SU-DHL-6 (cell line): ENCODE measurements at regions not wholly inside any gene's neighbourhood (a gene's known extent, or its start where the extent isn't known, plus 50 kb on each side); places are given as distances from the start of the nearest gene placed in this dataset.

ENCODE experiments used
- H2AFZ ChIP-seq: fragments of 200-600 bp; sonication (generic); 2 replicates; pipeline ENCODE4 v1.6.1; 2014; ENCODE audit warnings: low read depth, mild to moderate bottlenecking, moderate library complexity, mixed read lengths, antibody characterized with exemption, low read length; ENCODE audit not compliant: severe bottlenecking
- H3F3A ChIP-seq: fragments of 200-600 bp; shearing (Covaris generic); 2 replicates; pipeline ENCODE4 v1.6.0; 2016; ENCODE audit warnings: antibody characterized with exemption, mild to moderate bottlenecking; ENCODE audit not compliant: insufficient read depth
- H3K27ac ChIP-seq: fragments of 200-600 bp; sonication (generic); 2 replicates; pipeline ENCODE4 v1.5.1; 2016; ENCODE audit warnings: low read depth, mild to moderate bottlenecking, low read length, moderate library complexity, mixed read lengths
- H3K27me3 ChIP-seq: fragments of 200-600 bp; sonication (generic), shearing (Covaris generic); 2 replicates; pipeline ENCODE4 v1.6.0; 2014; ENCODE audit warnings: mild to moderate bottlenecking, low read length
- H3K36me3 ChIP-seq: fragments of 200-600 bp; sonication (generic); 2 replicates; pipeline ENCODE4 v1.6.1; 2014; ENCODE audit warnings: mild to moderate bottlenecking, low read length, mixed read lengths
- H3K4me2 ChIP-seq: fragments of 300-600, 200-600 bp; shearing (Covaris generic), sonication (generic); 2 replicates; pipeline ENCODE4 v1.6.0; 2014; ENCODE audit warnings: low read length, low read depth, mild to moderate bottlenecking; ENCODE audit not compliant: poor library complexity, severe bottlenecking
- H3K4me3 ChIP-seq: fragments of 200-600 bp; sonication (generic); 2 replicates; pipeline ENCODE4 v1.5.1; 2014; ENCODE audit warnings: antibody characterized with exemption, low read length, mild to moderate bottlenecking, mixed read lengths; ENCODE audit not compliant: insufficient read depth, poor library complexity, severe bottlenecking
- H3K79me2 ChIP-seq: fragments of 200-600 bp; sonication (generic); 2 replicates; pipeline ENCODE4 v1.6.1; 2014; ENCODE audit warnings: mild to moderate bottlenecking, low read length, moderate library complexity; ENCODE audit not compliant: insufficient read depth
- H3K9ac ChIP-seq: fragments of 200-600 bp; sonication (generic); 2 replicates; pipeline ENCODE4 v1.7.0; 2014; ENCODE audit warnings: mild to moderate bottlenecking, low read length
- H3K9me2 ChIP-seq: fragments of 200-600 bp; sonication (generic); replicated peaks from 2 replicates; pipeline ENCODE4 v1.6.1; 2014; ENCODE audit warnings: low read length; ENCODE audit not compliant: insufficient read depth
- H3K9me3 ChIP-seq: fragments of 200-600 bp; sonication (generic); 2 replicates; pipeline ENCODE4 v1.6.1; 2014; ENCODE audit warnings: low read length, mixed read lengths; ENCODE audit not compliant: insufficient read depth
- H4K20me1 ChIP-seq: fragments of 200-600 bp; sonication (generic); 2 replicates; pipeline ENCODE4 v1.6.1; 2014; ENCODE audit warnings: low read depth, mild to moderate bottlenecking, antibody characterized with exemption, low read length, moderate library complexity, mixed read lengths
- EZH2phosphoT487 ChIP-seq: fragments of 200-600 bp; sonication (generic), shearing (Covaris generic); conservative IDR thresholded peaks from 2 replicates; pipeline ENCODE4 v1.6.1; 2018; ENCODE audit warnings: mild to moderate bottlenecking, antibody characterized with exemption, low read length, moderate library complexity, mixed read lengths
- TF ChIP-seq, protein P1 (sequence below): fragments of 200-600 bp; sonication (generic); IDR thresholded peaks from one replicate; pipeline ENCODE4 v1.5.1; 2017; ENCODE audit warnings: antibody characterized with exemption, mild to moderate bottlenecking, low read length, moderate library complexity; ENCODE audit not compliant: insufficient read depth, poor library complexity, severe bottlenecking

DNA sequence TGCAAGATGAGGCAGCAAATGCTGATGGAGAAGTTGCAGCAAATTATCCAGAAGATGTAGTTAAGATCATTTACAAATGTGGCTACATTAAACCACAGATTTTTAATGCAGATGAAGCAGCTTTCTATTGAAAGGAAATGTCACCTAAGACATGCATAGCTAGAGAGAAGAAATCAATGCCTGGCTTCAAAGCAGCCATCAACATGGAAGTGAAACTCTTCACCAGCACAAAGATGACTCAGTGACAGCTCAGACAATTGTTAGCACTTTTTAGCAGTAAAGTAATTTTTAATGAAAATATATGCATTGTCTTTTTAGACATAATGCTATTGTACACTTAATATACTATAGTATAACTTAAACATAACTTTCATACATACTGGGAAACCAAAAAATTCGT, 71.4 kb downstream of the FANCF start:
- Histone ChIP-seq H3K4me3 (no peak overlapping the region), H3K9me3 (no peaks in the 10 kb centered on the region), H3K27ac (no peak overlapping the region), H2AFZ (no peak overlapping the region), H3K9me2 (no peaks in the 10 kb centered on the region), H4K20me1 (no peaks in the 10 kb centered on the region), H3K27me3 (no peaks in the 10 kb centered on the region), H3K36me3 (no peaks in the 10 kb centered on the region), H3K9ac (no peak overlapping the region), H3K79me2 (no peaks in the 10 kb centered on the region), H3K4me2 (no peak overlapping the region), H3F3A (no peaks in the 10 kb centered on the region)
- TF ChIP-seq, protein P1, sequence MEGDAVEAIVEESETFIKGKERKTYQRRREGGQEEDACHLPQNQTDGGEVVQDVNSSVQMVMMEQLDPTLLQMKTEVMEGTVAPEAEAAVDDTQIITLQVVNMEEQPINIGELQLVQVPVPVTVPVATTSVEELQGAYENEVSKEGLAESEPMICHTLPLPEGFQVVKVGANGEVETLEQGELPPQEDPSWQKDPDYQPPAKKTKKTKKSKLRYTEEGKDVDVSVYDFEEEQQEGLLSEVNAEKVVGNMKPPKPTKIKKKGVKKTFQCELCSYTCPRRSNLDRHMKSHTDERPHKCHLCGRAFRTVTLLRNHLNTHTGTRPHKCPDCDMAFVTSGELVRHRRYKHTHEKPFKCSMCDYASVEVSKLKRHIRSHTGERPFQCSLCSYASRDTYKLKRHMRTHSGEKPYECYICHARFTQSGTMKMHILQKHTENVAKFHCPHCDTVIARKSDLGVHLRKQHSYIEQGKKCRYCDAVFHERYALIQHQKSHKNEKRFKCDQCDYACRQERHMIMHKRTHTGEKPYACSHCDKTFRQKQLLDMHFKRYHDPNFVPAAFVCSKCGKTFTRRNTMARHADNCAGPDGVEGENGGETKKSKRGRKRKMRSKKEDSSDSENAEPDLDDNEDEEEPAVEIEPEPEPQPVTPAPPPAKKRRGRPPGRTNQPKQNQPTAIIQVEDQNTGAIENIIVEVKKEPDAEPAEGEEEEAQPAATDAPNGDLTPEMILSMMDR: no peak
- no peak for TF ChIP-seq EZH2phosphoT487

DNA sequence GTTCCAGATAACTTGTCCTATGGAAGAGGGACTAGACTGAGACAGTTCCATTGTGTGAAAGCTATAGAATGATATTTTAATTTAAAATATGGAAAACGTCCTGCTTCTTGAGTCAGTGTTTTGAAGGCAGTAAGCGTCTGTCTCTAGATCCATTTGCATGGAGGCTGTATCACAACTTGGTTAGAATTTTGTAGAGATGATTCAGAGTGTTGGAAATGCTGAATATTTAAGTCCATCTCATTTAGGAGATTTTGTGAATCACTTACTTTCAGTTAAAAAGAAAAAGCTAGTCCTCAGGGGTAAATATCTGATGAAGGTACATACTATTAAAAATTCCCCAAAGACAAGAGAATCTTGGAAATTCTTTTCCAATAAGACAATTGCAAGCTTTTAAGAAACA, 72.7 kb downstream of the FANCF start:
- no peaks in the 10 kb centered on the region for H3K9me2 ChIP-seq
- H3K27me3 ChIP-seq: no peaks in the 10 kb centered on the region
- no peaks in the 10 kb centered on the region for H3K9me3 ChIP-seq
- H3K36me3 ChIP-seq: no peaks in the 10 kb centered on the region
- no peaks in the 10 kb centered on the region for H3K79me2 ChIP-seq
- no peak overlapping the region for H3K4me3 ChIP-seq
- H3K4me2 ChIP-seq: no peak overlapping the region
- H3K9ac ChIP-seq: no peak overlapping the region
- no peak overlapping the region for H2AFZ ChIP-seq
- no peaks in the 10 kb centered on the region for H4K20me1 ChIP-seq
- no peak for TF ChIP-seq EZH2phosphoT487
- TF ChIP-seq, protein P1: no peak
- no peaks in the 10 kb centered on the region for H3F3A ChIP-seq
- H3K27ac ChIP-seq: no peak overlapping the region

DNA sequence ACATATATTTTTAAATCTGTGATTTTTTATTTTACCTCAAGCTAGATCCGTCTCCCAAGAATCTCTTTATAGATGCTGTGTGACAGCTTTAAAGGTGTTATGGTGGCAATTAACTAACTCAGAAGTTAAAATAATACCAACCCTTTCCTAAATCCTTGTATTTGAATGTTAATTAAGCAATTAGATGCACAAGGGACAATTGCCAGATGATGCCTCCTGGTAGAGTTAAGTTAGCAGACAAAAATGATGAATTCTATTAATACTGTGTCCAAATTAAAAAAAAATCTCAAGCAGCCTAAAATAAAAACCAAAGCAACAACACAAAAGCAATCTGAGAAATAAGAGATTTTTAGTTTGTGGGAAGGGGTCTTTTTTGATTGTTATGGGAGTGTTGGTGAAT, 78.9 kb downstream of the FANCF start:
- no peaks in the 10 kb centered on the region for H3K9me3 ChIP-seq
- TF ChIP-seq, protein P1: no peak
- TF ChIP-seq EZH2phosphoT487: no peak
- no peak overlapping the region for H2AFZ ChIP-seq
- no peaks in the 10 kb centered on the region for H3K36me3 ChIP-seq
- no peak overlapping the region for H3K27ac ChIP-seq
- no peak overlapping the region for H3K4me3 ChIP-seq
- no peaks in the 10 kb centered on the region for H3K79me2 ChIP-seq
- no peak overlapping the region for H3K4me2 ChIP-seq
- no peaks in the 10 kb centered on the region for H3K27me3 ChIP-seq
- H3K9ac ChIP-seq: no peak overlapping the region
- no peaks in the 10 kb centered on the region for H3K9me2 ChIP-seq
- H3F3A ChIP-seq: no peaks in the 10 kb centered on the region
- no peaks in the 10 kb centered on the region for H4K20me1 ChIP-seq

DNA sequence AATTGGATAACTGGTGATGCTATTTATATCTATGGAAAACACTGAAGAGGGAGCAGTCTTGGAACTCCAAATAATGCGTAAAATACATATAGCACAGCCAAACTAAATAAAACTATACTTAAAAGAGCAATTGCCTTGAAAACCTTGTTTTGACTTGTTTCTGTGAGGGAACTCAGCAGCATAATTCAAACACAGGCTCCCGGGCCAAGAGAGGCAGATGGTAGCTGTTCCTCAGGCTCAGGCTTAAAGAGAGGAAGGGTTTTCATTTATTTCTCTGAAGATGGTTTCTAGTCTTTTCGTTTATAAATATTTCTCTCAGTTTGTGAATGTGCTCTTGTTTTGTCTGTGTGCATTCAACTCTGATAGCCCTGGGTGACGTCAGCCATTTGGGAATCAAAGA, 82.4 kb downstream of the FANCF start:
- Histone ChIP-seq H4K20me1 (no peaks in the 10 kb centered on the region), H3K79me2 (no peaks in the 10 kb centered on the region), H3K36me3 (no peaks in the 10 kb centered on the region), H3K27me3 (no peaks in the 10 kb centered on the region), H3K9ac (no peak overlapping the region), H3K9me3 (no peaks in the 10 kb centered on the region), H3K9me2 (no peaks in the 10 kb centered on the region), H3F3A (no peaks in the 10 kb centered on the region), H3K4me3 (no peak overlapping the region), H3K27ac (no peak overlapping the region), H2AFZ (no peak overlapping the region), H3K4me2 (no peak overlapping the region)
- no peak for TF ChIP-seq EZH2phosphoT487
- TF ChIP-seq, protein P1: no peak
